Vagina (tissue), 2 donors: ENCODE measurements at regions not wholly inside any gene's neighbourhood (a gene's known extent, or its start where the extent isn't known, plus 50 kb on each side); places are given as distances from the start of the nearest gene placed in this dataset.

Experiments used
- DNase-seq, 2 donors: peaks; one replicate each; pipeline ENCODE4 v3.0.0-alpha.2; 2017; ENCODE audit errors: extremely low spot score in 2 of 2
- H3K27ac ChIP-seq: fragments of 200-600 bp; sonication (generic); one replicate; pipeline ENCODE4 v1.5.1; 2019
- H3K27me3 ChIP-seq: fragments of 200-600 bp; sonication (generic); one replicate; pipeline ENCODE4 v1.5.1; 2019
- H3K36me3 ChIP-seq, 2 donors: fragments of 200-600 bp; sonication (generic); one replicate each; pipeline ENCODE4 v1.5.1; 2017 to 2019
- H3K4me1 ChIP-seq: fragments of 200-600 bp; sonication (generic); one replicate; pipeline ENCODE4 v1.5.1; 2019
- H3K4me3 ChIP-seq, 2 donors: fragments of 200-600 bp; sonication (generic); 1 replicate in 1 of 2; 2 replicates in 1 of 2; pipeline ENCODE4 v1.5.1; 2016 to 2019
- H3K9me3 ChIP-seq: fragments of 200-600 bp; sonication (generic); one replicate; pipeline ENCODE4 v1.5.1; 2019
- POLR2A ChIP-seq, 2 donors: fragments of 450-650 bp; IDR thresholded peaks; one replicate each; pipeline ENCODE4 v1.6.1; 2017; ENCODE audit warnings: antibody characterized with exemption in 2 of 2, mild to moderate bottlenecking in 2 of 2, moderate library complexity in 2 of 2
- POLR2AphosphoS5 ChIP-seq, 2 donors: sonication (generic); formaldehyde crosslinking; IDR thresholded peaks; one replicate each; pipeline ENCODE4 v1.9.0; 2017; ENCODE audit warnings: antibody characterized with exemption in 2 of 2, mild to moderate bottlenecking in 2 of 2, low read depth in 1 of 2; ENCODE audit not compliant: insufficient read depth in 1 of 2
- intact Hi-C: fragments of 100-400 bp; cut with DNase I; formaldehyde crosslinking; loops from one replicate; pipeline ENCODE4 v1.15.1; 2023
- TF ChIP-seq, protein P1 (sequence below), 3 experiments: fragments of 450-650 bp in 2 of 3; fragments of 200-600 bp in 1 of 3; sonication (generic) in 1 of 3; IDR thresholded peaks; one replicate each; pipeline ENCODE4 v1.5.1; 2017 to 2019; ENCODE audit warnings: antibody characterized with exemption in 3 of 3, mild to moderate bottlenecking in 2 of 3, moderate library complexity in 2 of 3

GRCh38 chr2:6031200-6031867 lies 339.1 kb downstream of the SOX11 start:
- H3K9me3 ChIP-seq = no peaks in the 10 kb centered on the region
- no peaks in the 10 kb centered on the region for H3K4me1 ChIP-seq
- no peak overlapping the region for H3K27ac ChIP-seq
- DNase-seq = no peak
- H3K36me3 ChIP-seq = no peaks in the 10 kb centered on the region
- H3K4me3 ChIP-seq = no peak overlapping the region
- H3K27me3 ChIP-seq = no peaks in the 10 kb centered on the region
- intact Hi-C loops = no loop called here
- TF ChIP-seq POLR2AphosphoS5 (IDR thresholded peaks at IDR 0.05; ENCODE audit: insufficient read depth in 1 of 2, low read depth in 1 of 2) = no peak
- TF ChIP-seq, protein P1, sequence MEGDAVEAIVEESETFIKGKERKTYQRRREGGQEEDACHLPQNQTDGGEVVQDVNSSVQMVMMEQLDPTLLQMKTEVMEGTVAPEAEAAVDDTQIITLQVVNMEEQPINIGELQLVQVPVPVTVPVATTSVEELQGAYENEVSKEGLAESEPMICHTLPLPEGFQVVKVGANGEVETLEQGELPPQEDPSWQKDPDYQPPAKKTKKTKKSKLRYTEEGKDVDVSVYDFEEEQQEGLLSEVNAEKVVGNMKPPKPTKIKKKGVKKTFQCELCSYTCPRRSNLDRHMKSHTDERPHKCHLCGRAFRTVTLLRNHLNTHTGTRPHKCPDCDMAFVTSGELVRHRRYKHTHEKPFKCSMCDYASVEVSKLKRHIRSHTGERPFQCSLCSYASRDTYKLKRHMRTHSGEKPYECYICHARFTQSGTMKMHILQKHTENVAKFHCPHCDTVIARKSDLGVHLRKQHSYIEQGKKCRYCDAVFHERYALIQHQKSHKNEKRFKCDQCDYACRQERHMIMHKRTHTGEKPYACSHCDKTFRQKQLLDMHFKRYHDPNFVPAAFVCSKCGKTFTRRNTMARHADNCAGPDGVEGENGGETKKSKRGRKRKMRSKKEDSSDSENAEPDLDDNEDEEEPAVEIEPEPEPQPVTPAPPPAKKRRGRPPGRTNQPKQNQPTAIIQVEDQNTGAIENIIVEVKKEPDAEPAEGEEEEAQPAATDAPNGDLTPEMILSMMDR (IDR thresholded peaks at IDR 0.05) = no peak
- TF ChIP-seq POLR2A (IDR thresholded peaks at IDR 0.05) = no peak

DNA sequence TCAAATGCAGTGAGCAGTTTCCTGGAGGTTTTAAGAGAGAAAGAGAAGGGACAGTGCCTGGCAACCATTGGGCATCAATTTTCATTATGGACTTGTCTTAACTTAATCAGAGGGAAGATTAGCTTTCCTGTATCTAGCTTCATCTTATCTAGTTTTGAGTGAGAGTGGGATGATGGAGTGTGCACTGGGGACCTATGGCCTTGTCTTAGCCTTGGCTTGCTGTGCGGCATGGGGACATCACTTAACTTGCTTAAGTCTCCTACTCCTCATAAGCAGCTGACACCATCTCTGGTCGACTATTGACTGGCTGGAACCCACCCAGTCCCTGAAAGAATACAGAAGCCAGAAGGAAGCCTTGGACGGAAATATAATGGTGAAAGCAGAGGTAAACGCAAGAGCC lies 344.0 kb downstream of the SOX11 start:
- Histone ChIP-seq H3K4me1 (no peaks in the 10 kb centered on the region), H3K27ac (no peak overlapping the region), H3K27me3 (no peaks in the 10 kb centered on the region), H3K9me3 (no peaks in the 10 kb centered on the region), H3K36me3 (no peaks in the 10 kb centered on the region), H3K4me3 (no peak overlapping the region)
- intact Hi-C loops = no loop called here
- TF ChIP-seq POLR2A (IDR thresholded peaks at IDR 0.05) (no peak), POLR2AphosphoS5 (IDR thresholded peaks at IDR 0.05; ENCODE audit: insufficient read depth in 1 of 2, low read depth in 1 of 2) (no peak)
- TF ChIP-seq, protein P1 (IDR thresholded peaks at IDR 0.05) = no peak
- DNase-seq = no peak

GRCh38 chr2:6043238-6043637 lies 351.1 kb downstream of the SOX11 start:
- Histone ChIP-seq H3K4me1 (no peaks in the 10 kb centered on the region), H3K27me3 (no peaks in the 10 kb centered on the region), H3K27ac (no peak overlapping the region), H3K4me3 (no peak overlapping the region), H3K9me3 (no peaks in the 10 kb centered on the region), H3K36me3 (no peaks in the 10 kb centered on the region)
- intact Hi-C loops = no loop called here
- TF ChIP-seq POLR2AphosphoS5 (IDR thresholded peaks at IDR 0.05; ENCODE audit: insufficient read depth in 1 of 2, low read depth in 1 of 2) = no peak
- TF ChIP-seq, protein P1 (IDR thresholded peaks at IDR 0.05) = no peak
- TF ChIP-seq POLR2A (IDR thresholded peaks at IDR 0.05) = no peak
- DNase-seq = no peak

GRCh38 chr2:6052649-6053048 lies 360.5 kb downstream of the SOX11 start:
- intact Hi-C loops = no loop called here
- H3K27ac ChIP-seq = no peak overlapping the region
- TF ChIP-seq POLR2A (IDR thresholded peaks at IDR 0.05) (no peak), POLR2AphosphoS5 (IDR thresholded peaks at IDR 0.05; ENCODE audit: insufficient read depth in 1 of 2, low read depth in 1 of 2) (no peak)
- TF ChIP-seq, protein P1 (IDR thresholded peaks at IDR 0.05) = no peak
- H3K27me3 ChIP-seq = no peaks in the 10 kb centered on the region
- H3K4me3 ChIP-seq = no peak overlapping the region
- H3K36me3 ChIP-seq = no peaks in the 10 kb centered on the region
- no peak for DNase-seq
- no peaks in the 10 kb centered on the region for H3K9me3 ChIP-seq
- H3K4me1 ChIP-seq = no peaks in the 10 kb centered on the region

- H3K27ac ChIP-seq = no peak overlapping the region
- no peaks in the 10 kb centered on the region for H3K4me1 ChIP-seq
- no peak overlapping the region for H3K4me3 ChIP-seq
- no peaks in the 10 kb centered on the region for H3K27me3 ChIP-seq
- DNase-seq = no peak
- no peaks in the 10 kb centered on the region for H3K9me3 ChIP-seq
- no peaks in the 10 kb centered on the region for H3K36me3 ChIP-seq
- TF ChIP-seq POLR2AphosphoS5 (IDR thresholded peaks at IDR 0.05; ENCODE audit: insufficient read depth in 1 of 2, low read depth in 1 of 2) = no peak
- TF ChIP-seq, protein P1 (IDR thresholded peaks at IDR 0.05) = no peak
- no peak for TF ChIP-seq POLR2A (IDR thresholded peaks at IDR 0.05)
- intact Hi-C loops = no loop called here
These were observed 361.6 kb downstream of the SOX11 start for GRCh38 chr2:6053743-6054142.
